Epithelial cell of esophagus (primary cell): ENCODE measurements at regions not wholly inside any gene's neighbourhood (a gene's known extent, or its start where the extent isn't known, plus 50 kb on each side); places are given as distances from the start of the nearest gene placed in this dataset.
"Not testable (repeated sequence)": the region's sequence is repeated elsewhere in the genome, so short reads cannot be mapped to it uniquely, and the experiment has no call there.

ENCODE experiments used
- DNase-seq: peaks from one replicate; pipeline ENCODE4 v3.0.0; 2010; ENCODE audit warnings: low read depth
- H3K4me3 ChIP-seq: 2 replicates; pipeline ENCODE4 v1.5.1; 2011; ENCODE audit warnings: mild to moderate bottlenecking, low read length, control low read depth
- CTCF ChIP-seq: IDR thresholded peaks from 2 replicates; pipeline ENCODE4 v1.5.1; 2011; ENCODE audit warnings: low read depth, mild to moderate bottlenecking, low read length, control low read depth, inconsistent platforms; ENCODE audit not compliant: insufficient read depth; ENCODE audit errors: missing control alignments

GRCh38 chr6:27550692-27551091, 77.8 kb upstream of the ZNF184 start:
- no peak for DNase-seq
- TF ChIP-seq CTCF = no peak
- no peak overlapping the region for H3K4me3 ChIP-seq

- H3K4me3 ChIP-seq, DNase-seq: not testable (repeated sequence)
Observed at GRCh38 chr6:27549241-27549598, 76.3 kb upstream of the ZNF184 start.

- H3K4me3 ChIP-seq = peak overlapping the region; percentile 19
- no peak for TF ChIP-seq CTCF
- peak; percentile 61 for DNase-seq
Observed at GRCh38 chr6:27547157-27548075, 74.5 kb upstream of the ZNF184 start.

- H3K4me3 ChIP-seq = no peak overlapping the region
- no peak for TF ChIP-seq CTCF
- no peak for DNase-seq
Observed at GRCh38 chr6:27546522-27546921, 73.6 kb upstream of the ZNF184 start.

- DNase-seq = peak; percentile 88
- H3K4me3 ChIP-seq = peak overlapping the region; percentile 54
- TF ChIP-seq CTCF = no peak
Observed at GRCh38 chr6:27545271-27546046, 72.6 kb upstream of the ZNF184 start.

- H3K4me3 ChIP-seq = peak overlapping the region; percentile 54
Observed at GRCh38 chr6:27544612-27545260, 71.8 kb upstream of the ZNF184 start.

GRCh38 chr6:27544135-27544534, 71.2 kb upstream of the ZNF184 start:
- not testable (repeated sequence) for DNase-seq
- H3K4me3 ChIP-seq = peak overlapping the region; percentile 54

More at GRCh38 chr6:27544612-27545260, 71.8 kb upstream of the ZNF184 start:
- no peak for TF ChIP-seq CTCF
- DNase-seq = no peak

GRCh38 chr6:27542485-27542884, 69.6 kb upstream of the ZNF184 start:
- DNase-seq = no peak
- no peak overlapping the region for H3K4me3 ChIP-seq
- no peak for TF ChIP-seq CTCF
